HEK293 (cell line): ENCODE measurements at regions not wholly inside any gene's neighbourhood (a gene's known extent, or its start where the extent isn't known, plus 50 kb on each side); places are given as distances from the start of the nearest gene placed in this dataset.

Experiments
- CTCF ChIA-PET: fragments of 350-600 bp; formaldehyde crosslinking; extraction: SDS; loops from one replicate; lab custom pipeline; 2021; ENCODE audit warnings: antibody characterized with exemption; lab: Yijun Ruan, JAX
- POLR2A ChIA-PET: fragments of 300-600 bp; formaldehyde crosslinking; extraction: SDS; loops from one replicate; lab custom pipeline; 2020; ENCODE audit warnings: antibody characterized with exemption, inconsistent platforms; lab: Yijun Ruan, JAX
- H3K27ac ChIP-seq: fragments of 200-500 bp; sonication (Bioruptor generic); 2 replicates; pipeline ENCODE4 v1.5.1; 2014; ENCODE audit warnings: low read depth, low read length, control low read depth, inconsistent platforms; ENCODE audit errors: extremely low read depth
- H3K36me3 ChIP-seq, 2 experiments: fragments of 200-500 bp in 1 of 2; sonication (Bioruptor generic) in 1 of 2; 1 replicate in 1 of 2; 2 replicates in 1 of 2; pipeline ENCODE4 v1.5.1; 2014 to 2017; ENCODE audit warnings: inconsistent platforms in 2 of 2, low read length in 2 of 2; ENCODE audit not compliant: control insufficient read depth in 2 of 2, insufficient read depth in 1 of 2
- H3K4me1 ChIP-seq: fragments of 200-500 bp; sonication (Bioruptor generic); 2 replicates; pipeline ENCODE4 v1.5.1; 2014; ENCODE audit warnings: mild to moderate bottlenecking, low read length, inconsistent platforms; ENCODE audit not compliant: control insufficient read depth, insufficient read depth
- H3K4me3 ChIP-seq: 2 replicates; pipeline ENCODE4 v1.5.1; 2011; ENCODE audit warnings: low read depth, mild to moderate bottlenecking, control low read depth, low read length, moderate library complexity
- H3K9me3 ChIP-seq: fragments of 200-500 bp; sonication (Bioruptor generic); 2 replicates; pipeline ENCODE4 v1.5.1; 2014; ENCODE audit warnings: low read depth, low read length, inconsistent platforms; ENCODE audit not compliant: control insufficient read depth, insufficient read depth
- BCL11A ChIP-seq: fragments of 450-650 bp; formaldehyde crosslinking; IDR thresholded peaks from 2 replicates; pipeline ENCODE4 v1.5.1; 2016; ENCODE audit warnings: low read depth, missing biosample characterization, missing genetic modification characterization
- GFI1B ChIP-seq: fragments of 450-650 bp; formaldehyde crosslinking; IDR thresholded peaks from 2 replicates; pipeline ENCODE4 v1.5.1; 2016; ENCODE audit warnings: missing biosample characterization, missing genetic modification characterization
- GLI2 ChIP-seq: fragments of 450-650 bp; formaldehyde crosslinking; IDR thresholded peaks from 2 replicates; pipeline ENCODE4; 2017; ENCODE audit warnings: missing biosample characterization, missing genetic modification characterization, low read depth, borderline replicate concordance
- KLF17 ChIP-seq: fragments of 450-650 bp; formaldehyde crosslinking; IDR thresholded peaks from 2 replicates; pipeline ENCODE4 v1.5.1; 2016; ENCODE audit warnings: missing biosample characterization, missing genetic modification characterization
- OSR2 ChIP-seq: fragments of 450-650 bp; formaldehyde crosslinking; IDR thresholded peaks from 2 replicates; pipeline ENCODE4 v1.5.1; 2016; ENCODE audit warnings: missing biosample characterization, missing genetic modification characterization
- OVOL3 ChIP-seq: fragments of 450-650 bp; formaldehyde crosslinking; IDR thresholded peaks from 2 replicates; pipeline ENCODE4 v1.5.1; 2016; ENCODE audit warnings: missing biosample characterization, missing genetic modification characterization
- TCF7L2 ChIP-seq: IDR thresholded peaks from 2 replicates; pipeline ENCODE4 v1.6.1; 2011; ENCODE audit warnings: low read depth, mild to moderate bottlenecking, inconsistent platforms, low read length, moderate library complexity, borderline replicate concordance
- ZBTB48 ChIP-seq: fragments of 450-650 bp; formaldehyde crosslinking; IDR thresholded peaks from 2 replicates; pipeline ENCODE4 v1.5.1; 2016; ENCODE audit warnings: missing biosample characterization, missing genetic modification characterization
- ZNF10 ChIP-seq: fragments of 450-650 bp; formaldehyde crosslinking; IDR thresholded peaks from 2 replicates; pipeline ENCODE4 v1.5.1; 2017; ENCODE audit warnings: missing biosample characterization, missing genetic modification characterization
- ZNF140 ChIP-seq: fragments of 450-650 bp; formaldehyde crosslinking; IDR thresholded peaks from 2 replicates; pipeline ENCODE4 v1.5.1; 2016; ENCODE audit warnings: missing biosample characterization, missing genetic modification characterization
- ZNF2 ChIP-seq: fragments of 450-650 bp; formaldehyde crosslinking; IDR thresholded peaks from 2 replicates; pipeline ENCODE4 v1.5.1; 2016; ENCODE audit warnings: missing biosample characterization, missing genetic modification characterization
- ZNF292 ChIP-seq: fragments of 450-650 bp; formaldehyde crosslinking; IDR thresholded peaks from 2 replicates; pipeline ENCODE4 v1.5.1; 2016; ENCODE audit warnings: low read depth, missing biosample characterization, missing genetic modification characterization, borderline replicate concordance
- ZNF37A ChIP-seq: fragments of 450-650 bp; IDR thresholded peaks from 2 replicates; pipeline ENCODE4 v1.5.1; 2018; ENCODE audit warnings: missing biosample characterization, missing genetic modification characterization
- ZNF391 ChIP-seq: fragments of 450-650 bp; formaldehyde crosslinking; IDR thresholded peaks from 2 replicates; pipeline ENCODE4 v1.5.1; 2016; ENCODE audit warnings: low read depth, missing biosample characterization, missing genetic modification characterization, borderline replicate concordance
- ZNF433 ChIP-seq: fragments of 450-650 bp; formaldehyde crosslinking; IDR thresholded peaks from 2 replicates; pipeline ENCODE4 v1.5.1; 2016; ENCODE audit warnings: missing biosample characterization, missing genetic modification characterization, low read depth
- ZNF501 ChIP-seq: fragments of 450-650 bp; formaldehyde crosslinking; IDR thresholded peaks from 2 replicates; pipeline ENCODE4 v1.5.1; 2016; ENCODE audit warnings: missing biosample characterization, missing genetic modification characterization
- ZNF521 ChIP-seq: fragments of 450-650 bp; formaldehyde crosslinking; IDR thresholded peaks from 2 replicates; pipeline ENCODE4 v1.5.1; 2017; ENCODE audit warnings: missing biosample characterization, mild to moderate bottlenecking, missing genetic modification characterization
- ZNF530 ChIP-seq: fragments of 450-650 bp; formaldehyde crosslinking; IDR thresholded peaks from 2 replicates; pipeline ENCODE4 v1.5.1; 2016; ENCODE audit warnings: low read depth, missing biosample characterization, missing genetic modification characterization
- ZNF555 ChIP-seq: fragments of 450-650 bp; formaldehyde crosslinking; conservative IDR thresholded peaks from 2 replicates; pipeline ENCODE4 v1.5.1; 2017; ENCODE audit warnings: missing biosample characterization, mild to moderate bottlenecking, missing genetic modification characterization, inconsistent platforms
- ZNF560 ChIP-seq: fragments of 450-650 bp; formaldehyde crosslinking; IDR thresholded peaks from 2 replicates; pipeline ENCODE4 v1.5.1; 2017; ENCODE audit warnings: missing biosample characterization, missing genetic modification characterization, borderline replicate concordance
- ZNF561 ChIP-seq: fragments of 450-650 bp; IDR thresholded peaks from 2 replicates; pipeline ENCODE4 v1.5.1; 2018; ENCODE audit warnings: missing biosample characterization, missing genetic modification characterization, borderline replicate concordance
- ZNF596 ChIP-seq: fragments of 450-650 bp; IDR thresholded peaks from 2 replicates; pipeline ENCODE4 v1.5.0; 2018; ENCODE audit warnings: missing biosample characterization, mild to moderate bottlenecking, missing genetic modification characterization, moderate library complexity
- ZNF600 ChIP-seq: fragments of 450-650 bp; formaldehyde crosslinking; IDR thresholded peaks from 2 replicates; pipeline ENCODE4 v1.5.1; 2016; ENCODE audit warnings: missing biosample characterization, missing genetic modification characterization
- ZNF670 ChIP-seq: fragments of 450-650 bp; formaldehyde crosslinking; IDR thresholded peaks from 2 replicates; pipeline ENCODE4 v1.5.1; 2016; ENCODE audit warnings: missing biosample characterization, missing genetic modification characterization, low read depth
- ZNF777 ChIP-seq: fragments of 450-650 bp; formaldehyde crosslinking; IDR thresholded peaks from 2 replicates; pipeline ENCODE4 v1.5.1; 2017; ENCODE audit warnings: missing biosample characterization, missing genetic modification characterization, borderline replicate concordance
- ZXDB ChIP-seq: fragments of 450-650 bp; formaldehyde crosslinking; IDR thresholded peaks from 2 replicates; pipeline ENCODE4 v1.5.1; 2016; ENCODE audit warnings: missing biosample characterization, missing genetic modification characterization
- TF ChIP-seq, protein P1 (sequence below): fragments of 450-650 bp; formaldehyde crosslinking; IDR thresholded peaks from 2 replicates; pipeline ENCODE4 v1.5.1; 2016; ENCODE audit warnings: missing biosample characterization, missing genetic modification characterization
- TF ChIP-seq, protein P2 (sequence below): fragments of 450-650 bp; formaldehyde crosslinking; IDR thresholded peaks from 2 replicates; pipeline ENCODE4 v1.5.1; 2016; ENCODE audit warnings: missing biosample characterization, missing genetic modification characterization
- TF ChIP-seq, protein P3 (sequence below): fragments of 450-650 bp; formaldehyde crosslinking; IDR thresholded peaks from 2 replicates; pipeline ENCODE4 v1.5.1; 2016; ENCODE audit warnings: missing biosample characterization, missing genetic modification characterization

GRCh38 chr4:71141125-71141524, 147.7 kb downstream of the DCK start (continued):
- TF ChIP-seq TCF7L2: no peak
- TF ChIP-seq KLF17: no peak
- no peak for TF ChIP-seq ZNF561 (tag by site-specific recombination)
- no peak for TF ChIP-seq GLI2 (tag by site-specific recombination)
- no peak for TF ChIP-seq ZXDB
- TF ChIP-seq BCL11A (tag by site-specific recombination): no peak
- TF ChIP-seq OSR2: no peak
- no peak for TF ChIP-seq ZNF37A
- TF ChIP-seq ZNF433 (tag by site-specific recombination): no peak
- TF ChIP-seq ZNF521 (tag by site-specific recombination): no peak
- no peak for TF ChIP-seq ZNF391 (tag by site-specific recombination)
- no peak for TF ChIP-seq ZNF600 (tag by site-specific recombination)
- TF ChIP-seq, protein P1, sequence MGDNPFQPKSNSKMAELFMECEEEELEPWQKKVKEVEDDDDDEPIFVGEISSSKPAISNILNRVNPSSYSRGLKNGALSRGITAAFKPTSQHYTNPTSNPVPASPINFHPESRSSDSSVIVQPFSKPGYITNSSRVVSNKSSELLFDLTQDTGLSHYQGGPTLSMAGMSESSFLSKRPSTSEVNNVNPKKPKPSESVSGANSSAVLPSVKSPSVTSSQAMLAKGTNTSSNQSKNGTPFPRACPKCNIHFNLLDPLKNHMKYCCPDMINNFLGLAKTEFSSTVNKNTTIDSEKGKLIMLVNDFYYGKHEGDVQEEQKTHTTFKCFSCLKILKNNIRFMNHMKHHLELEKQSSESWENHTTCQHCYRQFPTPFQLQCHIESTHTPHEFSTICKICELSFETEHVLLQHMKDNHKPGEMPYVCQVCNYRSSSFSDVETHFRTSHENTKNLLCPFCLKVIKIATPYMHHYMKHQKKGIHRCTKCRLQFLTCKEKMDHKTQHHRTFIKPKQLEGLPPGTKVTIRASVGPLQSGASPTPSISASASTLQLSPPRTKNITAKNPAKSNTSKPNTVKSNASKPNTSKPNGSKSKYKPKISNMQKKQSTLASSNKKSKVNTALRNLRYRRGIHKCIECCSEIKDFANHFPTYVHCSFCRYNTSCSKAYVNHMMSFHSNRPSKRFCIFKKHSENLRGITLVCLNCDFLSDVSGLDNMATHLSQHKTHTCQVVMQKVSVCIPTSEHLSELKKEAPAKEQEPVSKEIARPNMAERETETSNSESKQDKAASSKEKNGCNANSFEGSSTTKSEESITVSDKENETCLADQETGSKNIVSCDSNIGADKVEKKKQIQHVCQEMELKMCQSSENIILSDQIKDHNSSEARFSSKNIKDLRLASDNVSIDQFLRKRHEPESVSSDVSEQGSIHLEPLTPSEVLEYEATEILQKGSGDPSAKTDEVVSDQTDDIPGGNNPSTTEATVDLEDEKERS (tag by site-specific recombination): no peak

DNA sequence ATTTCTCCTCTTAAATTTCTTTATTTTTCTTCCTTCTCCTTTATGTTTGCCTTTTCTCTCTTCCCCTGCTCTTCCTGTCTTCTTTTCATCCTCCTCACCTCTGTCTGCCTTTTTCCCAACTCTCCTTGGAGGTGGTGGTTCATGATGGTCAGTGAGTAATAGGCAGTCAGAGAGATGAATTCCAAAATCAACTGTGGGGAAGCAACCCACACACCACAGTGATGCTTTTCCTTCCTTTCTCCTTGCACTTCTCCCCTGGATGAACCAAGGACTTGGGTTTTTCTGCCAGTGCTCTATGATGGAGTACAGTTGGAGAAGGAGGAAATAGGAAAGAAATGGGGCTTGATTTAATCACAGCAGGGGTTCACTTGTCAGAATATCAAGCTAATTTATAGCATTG, 153.8 kb downstream of the DCK start:
- TF ChIP-seq ZNF596 (tag by site-specific recombination) (no peak), OVOL3 (tag by site-specific recombination) (no peak), ZNF292 (tag by site-specific recombination) (no peak), ZNF560 (tag by site-specific recombination) (no peak), ZNF777 (no peak), ZNF530 (tag by site-specific recombination) (no peak), ZNF140 (tag by site-specific recombination) (no peak), ZXDB (no peak), ZNF2 (tag by site-specific recombination) (no peak), ZBTB48 (tag by site-specific recombination) (no peak), ZNF10 (no peak), ZNF555 (tag by site-specific recombination) (no peak), ZNF501 (tag by site-specific recombination) (no peak), ZNF521 (tag by site-specific recombination) (no peak), GFI1B (no peak), ZNF670 (tag by site-specific recombination) (no peak)
- TF ChIP-seq, protein P2, sequence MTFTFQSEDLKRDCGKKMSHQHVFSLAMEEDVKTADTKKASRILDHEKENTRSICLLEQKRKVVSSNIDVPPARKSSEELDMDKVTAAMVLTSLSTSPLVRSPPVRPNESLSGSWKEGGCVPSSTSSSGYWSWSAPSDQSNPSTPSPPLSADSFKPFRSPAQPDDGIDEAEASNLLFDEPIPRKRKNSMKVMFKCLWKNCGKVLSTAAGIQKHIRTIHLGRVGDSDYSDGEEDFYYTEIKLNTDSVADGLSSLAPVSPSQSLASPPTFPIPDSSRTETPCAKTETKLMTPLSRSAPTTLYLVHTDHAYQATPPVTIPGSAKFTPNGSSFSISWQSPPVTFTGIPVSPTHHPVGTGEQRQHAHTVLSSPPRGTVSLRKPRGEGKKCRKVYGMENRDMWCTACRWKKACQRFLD (tag by site-specific recombination): no peak
- TF ChIP-seq, protein P3, sequence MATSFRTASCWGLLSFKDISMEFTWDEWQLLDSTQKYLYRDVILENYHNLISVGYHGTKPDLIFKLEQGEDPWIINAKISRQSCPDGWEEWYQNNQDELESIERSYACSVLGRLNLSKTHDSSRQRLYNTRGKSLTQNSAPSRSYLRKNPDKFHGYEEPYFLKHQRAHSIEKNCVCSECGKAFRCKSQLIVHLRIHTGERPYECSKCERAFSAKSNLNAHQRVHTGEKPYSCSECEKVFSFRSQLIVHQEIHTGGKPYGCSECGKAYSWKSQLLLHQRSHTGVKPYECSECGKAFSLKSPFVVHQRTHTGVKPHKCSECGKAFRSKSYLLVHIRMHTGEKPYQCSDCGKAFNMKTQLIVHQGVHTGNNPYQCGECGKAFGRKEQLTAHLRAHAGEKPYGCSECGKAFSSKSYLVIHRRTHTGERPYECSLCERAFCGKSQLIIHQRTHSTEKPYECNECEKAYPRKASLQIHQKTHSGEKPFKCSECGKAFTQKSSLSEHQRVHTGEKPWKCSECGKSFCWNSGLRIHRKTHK (tag by site-specific recombination): no peak
- no peaks in the 10 kb centered on the region for H3K36me3 ChIP-seq
- no peaks in the 10 kb centered on the region for H3K9me3 ChIP-seq
- H3K4me3 ChIP-seq: no peak overlapping the region
- no peaks in the 10 kb centered on the region for H3K4me1 ChIP-seq
- CTCF ChIA-PET: no interaction called here
- H3K27ac ChIP-seq: no peak overlapping the region
- POLR2A ChIA-PET: no interaction called here
